Activated CD4-positive, alpha-beta memory T cell treated with anti-CD3 and anti-CD28 coated beads, Interleukin-2, amount 10 ng/mL, durations not matched to agents 7 days and 5 days (primary cell): ENCODE measurements at regions not wholly inside any gene's neighbourhood (a gene's known extent, or its start where the extent isn't known, plus 50 kb on each side); places are given as distances from the start of the nearest gene placed in this dataset.

ENCODE experiments used
- CTCF ChIA-PET: fragments of 350-600 bp; sonication (Branson Sonifier 250); formaldehyde crosslinking; loops from one replicate; lab custom pipeline; 2021; ENCODE audit warnings: antibody characterized with exemption, inconsistent platforms; lab: Charles Lee
- POLR2A ChIA-PET: fragments of 350-600 bp; sonication (Branson Sonifier 250); formaldehyde crosslinking; loops from one replicate; lab custom pipeline; 2021; ENCODE audit warnings: antibody characterized with exemption; lab: Charles Lee
- DNase-seq: peaks from one replicate; pipeline ENCODE4 v3.0.0-alpha.2; 2020
- H3K27ac Mint-ChIP-seq: one replicate; pipeline ENCODE4 v1.8.0; 2021; ENCODE audit warnings: mild to moderate bottlenecking, mixed read lengths
- H3K27me3 Mint-ChIP-seq: one replicate; pipeline ENCODE4 v1.8.0; 2021; ENCODE audit warnings: mixed read lengths
- H3K36me3 Mint-ChIP-seq: one replicate; pipeline ENCODE4 v1.8.0; 2021; ENCODE audit warnings: low read depth, mixed read lengths
- H3K4me1 Mint-ChIP-seq: one replicate; pipeline ENCODE4 v1.8.0; 2021; ENCODE audit warnings: mixed read lengths
- H3K4me3 Mint-ChIP-seq: one replicate; pipeline ENCODE4 v1.8.0; 2021; ENCODE audit warnings: mild to moderate bottlenecking, mixed read lengths
- H3K9me3 Mint-ChIP-seq: one replicate; pipeline ENCODE4 v1.8.0; 2021; ENCODE audit warnings: mixed read lengths

- H3K4me3 Mint-ChIP-seq: no peak overlapping the region
- H3K4me1 Mint-ChIP-seq: no peaks in the 10 kb centered on the region
- no peak for DNase-seq
- POLR2A ChIA-PET: no interaction called here
- CTCF ChIA-PET: no interaction called here
- H3K27ac Mint-ChIP-seq: no peak overlapping the region
- no peaks in the 10 kb centered on the region for H3K36me3 Mint-ChIP-seq
- H3K9me3 Mint-ChIP-seq: peaks cover 13% of the 10 kb centered on the region
- H3K27me3 Mint-ChIP-seq: no peaks in the 10 kb centered on the region
Observed at GRCh38 chr16:35485915-35486314, 2026.5 kb downstream of the TP53TG3F start.

- DNase-seq: no peak
- Mint-ChIP-seq H3K36me3 (no peaks in the 10 kb centered on the region), H3K9me3 (peaks cover 19% of the 10 kb centered on the region), H3K4me3 (no peak overlapping the region), H3K27ac (no peak overlapping the region), H3K27me3 (no peaks in the 10 kb centered on the region), H3K4me1 (no peaks in the 10 kb centered on the region)
- CTCF ChIA-PET: no interaction called here
- POLR2A ChIA-PET: no interaction called here
Observed at GRCh38 chr16:35492225-35492624, 2032.8 kb downstream of the TP53TG3F start.

DNA sequence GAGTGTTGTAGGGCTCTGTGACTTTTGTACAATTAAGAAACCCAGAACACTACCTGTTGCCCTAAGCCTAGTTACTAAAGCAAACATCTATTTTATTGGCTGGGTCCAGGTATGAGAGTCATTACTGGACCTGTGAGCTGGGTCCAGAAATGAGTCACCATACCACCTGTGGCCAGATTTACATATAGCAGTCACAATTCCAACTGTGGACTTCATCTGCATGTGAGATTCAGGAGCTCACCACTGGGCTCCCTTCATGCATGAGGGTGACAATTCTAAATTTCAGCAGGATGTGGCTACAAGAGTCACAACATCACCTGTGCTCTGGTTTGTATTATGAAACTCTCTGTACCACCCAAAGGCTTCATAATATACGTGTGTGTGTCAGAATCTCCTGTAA is 2038.0 kb downstream of the TP53TG3F start:
- Mint-ChIP-seq H3K27me3 (no peaks in the 10 kb centered on the region), H3K4me1 (no peaks in the 10 kb centered on the region), H3K27ac (no peak overlapping the region), H3K9me3 (peaks cover 25% of the 10 kb centered on the region), H3K36me3 (no peaks in the 10 kb centered on the region), H3K4me3 (no peak overlapping the region)
- DNase-seq: no peak
- ChIA-PET POLR2A (no interaction called here), CTCF (no interaction called here)

GRCh38 chr16:35506018-35506897 is 2046.8 kb downstream of the TP53TG3F start:
- H3K36me3 Mint-ChIP-seq: no peaks in the 10 kb centered on the region

GRCh38 chr16:35506898-35507194 is 2047.4 kb downstream of the TP53TG3F start:
- Mint-ChIP-seq H3K9me3 (peaks cover 21% of the 10 kb centered on the region), H3K36me3 (no peaks in the 10 kb centered on the region), H3K4me3 (no peak overlapping the region), H3K27ac (no peak overlapping the region), H3K27me3 (no peaks in the 10 kb centered on the region), H3K4me1 (no peaks in the 10 kb centered on the region)
- CTCF ChIA-PET: no interaction called here
- DNase-seq: no peak
- POLR2A ChIA-PET: no interaction called here

More at GRCh38 chr16:35506018-35506897, 2046.8 kb downstream of the TP53TG3F start:
- H3K4me1 Mint-ChIP-seq: no peaks in the 10 kb centered on the region
- CTCF ChIA-PET: no interaction called here
- no peaks in the 10 kb centered on the region for H3K27me3 Mint-ChIP-seq
- POLR2A ChIA-PET: no interaction called here
- no peak overlapping the region for H3K4me3 Mint-ChIP-seq
- DNase-seq: no peak
- peaks cover 17% of the 10 kb centered on the region for H3K9me3 Mint-ChIP-seq
- no peak overlapping the region for H3K27ac Mint-ChIP-seq

GRCh38 chr16:35510701-35511100 is 2051.3 kb downstream of the TP53TG3F start:
- no peak for DNase-seq
- ChIA-PET POLR2A (no interaction called here), CTCF (no interaction called here)
- Mint-ChIP-seq H3K4me3 (no peak overlapping the region), H3K27me3 (no peaks in the 10 kb centered on the region), H3K36me3 (no peaks in the 10 kb centered on the region), H3K4me1 (no peaks in the 10 kb centered on the region), H3K27ac (no peak overlapping the region), H3K9me3 (peaks cover 17% of the 10 kb centered on the region)

DNA sequence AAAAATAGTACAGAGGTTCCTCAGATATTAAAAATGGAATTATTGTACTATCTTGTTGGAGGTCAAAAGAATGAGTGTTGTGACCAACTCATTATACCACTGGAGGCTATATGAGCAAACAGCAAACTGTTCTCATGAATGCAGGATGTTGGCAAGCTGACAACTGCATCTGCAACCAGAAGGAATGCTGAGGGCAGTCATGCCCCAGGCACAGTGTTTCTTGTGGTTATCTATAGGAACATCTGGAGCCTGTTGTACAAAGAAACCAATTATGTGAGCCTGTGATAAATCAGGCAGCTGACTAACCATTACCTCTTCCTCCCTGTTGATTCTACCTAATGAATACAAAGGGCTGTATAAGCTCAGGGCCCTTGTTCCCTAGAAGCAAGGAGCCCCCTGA is 2057.1 kb downstream of the TP53TG3F start:
- CTCF ChIA-PET: no interaction called here

DNA sequence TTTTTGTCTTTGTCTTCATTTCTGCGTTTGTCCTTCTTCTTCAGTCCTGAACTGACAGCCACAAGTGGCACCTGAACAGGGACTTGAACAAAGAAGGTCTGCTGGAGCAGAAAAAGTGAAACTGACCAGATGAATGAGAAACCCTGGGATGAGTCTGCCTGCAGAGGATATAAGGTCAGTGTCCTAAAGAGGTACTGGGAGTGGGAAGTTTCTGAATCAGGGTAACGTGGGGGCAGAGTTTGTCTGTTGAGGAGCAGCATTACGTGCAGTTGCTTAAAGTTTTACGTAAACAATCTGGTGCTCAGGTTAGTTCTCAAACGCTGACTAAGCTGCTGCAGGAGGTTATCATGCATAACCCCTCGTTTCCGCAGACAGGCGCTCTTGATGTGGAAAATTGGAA is 2057.6 kb downstream of the TP53TG3F start:
- H3K9me3 Mint-ChIP-seq: peaks cover 17% of the 10 kb centered on the region
- no peak for DNase-seq
- no peak overlapping the region for H3K4me3 Mint-ChIP-seq
- no peaks in the 10 kb centered on the region for H3K27me3 Mint-ChIP-seq
- CTCF ChIA-PET: no interaction called here
- H3K36me3 Mint-ChIP-seq: no peaks in the 10 kb centered on the region
- H3K4me1 Mint-ChIP-seq: no peaks in the 10 kb centered on the region
- H3K27ac Mint-ChIP-seq: no peak overlapping the region
- POLR2A ChIA-PET: no interaction called here

More for the DNA sequence above, 2057.1 kb downstream of the TP53TG3F start:
- H3K27me3 Mint-ChIP-seq: no peaks in the 10 kb centered on the region
- no peak for DNase-seq
- no peak overlapping the region for H3K4me3 Mint-ChIP-seq
- H3K9me3 Mint-ChIP-seq: peaks cover 14% of the 10 kb centered on the region
- POLR2A ChIA-PET: no interaction called here
- no peaks in the 10 kb centered on the region for H3K4me1 Mint-ChIP-seq
- H3K27ac Mint-ChIP-seq: no peak overlapping the region
- no peaks in the 10 kb centered on the region for H3K36me3 Mint-ChIP-seq

GRCh38 chr16:35523991-35524390 is 2064.6 kb downstream of the TP53TG3F start:
- ChIA-PET POLR2A (no interaction called here), CTCF (no interaction called here)
- DNase-seq: no peak
- Mint-ChIP-seq H3K36me3 (no peaks in the 10 kb centered on the region), H3K27me3 (no peaks in the 10 kb centered on the region), H3K27ac (no peak overlapping the region), H3K4me3 (no peak overlapping the region), H3K9me3 (peaks cover 20% of the 10 kb centered on the region), H3K4me1 (no peaks in the 10 kb centered on the region)

DNA sequence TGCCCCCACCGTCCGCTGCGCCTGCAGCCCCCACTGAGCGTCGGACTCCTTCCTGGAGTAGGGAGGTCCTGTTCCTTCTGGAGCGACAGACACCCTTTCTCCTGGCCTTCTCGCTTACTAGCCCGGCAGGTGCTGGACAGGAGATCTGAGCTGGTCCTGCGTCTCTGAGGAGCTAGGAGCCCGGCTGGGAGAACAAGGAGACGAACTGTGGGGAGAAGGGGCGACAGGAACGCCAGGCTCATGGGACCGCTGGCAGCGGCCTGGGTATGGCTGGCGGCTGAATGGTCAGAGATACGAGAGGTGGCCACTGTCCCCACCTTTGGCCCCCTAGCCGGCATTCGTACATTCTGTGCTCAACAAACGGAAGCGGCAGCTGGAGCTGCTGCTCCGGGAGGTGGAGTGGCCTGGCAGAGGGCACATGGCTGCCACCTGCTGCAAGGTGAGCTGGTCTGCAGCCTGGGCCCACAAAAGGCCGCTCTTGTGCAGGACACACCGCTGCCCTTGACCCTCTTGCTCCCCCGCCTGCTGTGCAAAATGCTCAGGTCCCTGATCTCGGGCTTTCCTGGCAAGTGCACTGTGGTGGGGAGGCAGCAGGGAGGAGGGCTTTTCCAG is 2066.7 kb downstream of the TP53TG3F start:
- no peak for DNase-seq
- no peak overlapping the region for H3K4me3 Mint-ChIP-seq
- CTCF ChIA-PET: no interaction called here
- H3K4me1 Mint-ChIP-seq: no peaks in the 10 kb centered on the region
- no peaks in the 10 kb centered on the region for H3K27me3 Mint-ChIP-seq
- POLR2A ChIA-PET: no interaction called here
- H3K36me3 Mint-ChIP-seq: no peaks in the 10 kb centered on the region
- peaks cover 20% of the 10 kb centered on the region for H3K9me3 Mint-ChIP-seq
- H3K27ac Mint-ChIP-seq: no peak overlapping the region

- ChIA-PET CTCF (no interaction called here), POLR2A (no interaction called here)
- Mint-ChIP-seq H3K36me3 (no peaks in the 10 kb centered on the region), H3K4me3 (no peak overlapping the region), H3K27ac (no peak overlapping the region), H3K27me3 (no peaks in the 10 kb centered on the region), H3K4me1 (no peaks in the 10 kb centered on the region), H3K9me3 (peaks cover 24% of the 10 kb centered on the region)
- DNase-seq: no peak
Observed at GRCh38 chr16:35532576-35532975, 2073.2 kb downstream of the TP53TG3F start.

DNA sequence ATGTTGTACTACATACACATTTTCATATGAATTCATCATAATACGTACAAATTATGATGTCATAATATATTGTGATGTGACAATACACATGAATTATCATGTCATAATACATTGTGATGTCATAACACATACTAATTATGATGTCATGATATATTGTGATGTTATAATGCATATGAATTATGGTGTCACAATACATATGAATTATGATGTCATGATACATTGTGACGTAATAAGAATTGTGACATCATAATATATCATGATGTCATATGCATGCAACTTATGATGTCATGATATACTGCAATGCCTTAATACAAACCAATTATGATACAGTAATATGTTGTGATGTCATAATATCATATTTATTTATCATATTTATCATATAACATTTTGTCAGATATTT is 2074.3 kb downstream of the TP53TG3F start:
- peaks cover 22% of the 10 kb centered on the region for H3K9me3 Mint-ChIP-seq
- DNase-seq: no peak
- POLR2A ChIA-PET: no interaction called here
- H3K4me1 Mint-ChIP-seq: no peaks in the 10 kb centered on the region
- H3K27ac Mint-ChIP-seq: no peak overlapping the region
- CTCF ChIA-PET: no interaction called here
- no peak overlapping the region for H3K4me3 Mint-ChIP-seq
- H3K36me3 Mint-ChIP-seq: no peaks in the 10 kb centered on the region
- H3K27me3 Mint-ChIP-seq: no peaks in the 10 kb centered on the region

GRCh38 chr16:35543486-35543885 is 2084.1 kb downstream of the TP53TG3F start:
- peaks cover 8% of the 10 kb centered on the region for H3K9me3 Mint-ChIP-seq
- no peaks in the 10 kb centered on the region for H3K36me3 Mint-ChIP-seq
- ChIA-PET CTCF (no interaction called here), POLR2A (no interaction called here)
- H3K4me1 Mint-ChIP-seq: no peaks in the 10 kb centered on the region
- H3K27me3 Mint-ChIP-seq: no peaks in the 10 kb centered on the region
- no peak overlapping the region for H3K4me3 Mint-ChIP-seq
- DNase-seq: no peak
- H3K27ac Mint-ChIP-seq: no peak overlapping the region

DNA sequence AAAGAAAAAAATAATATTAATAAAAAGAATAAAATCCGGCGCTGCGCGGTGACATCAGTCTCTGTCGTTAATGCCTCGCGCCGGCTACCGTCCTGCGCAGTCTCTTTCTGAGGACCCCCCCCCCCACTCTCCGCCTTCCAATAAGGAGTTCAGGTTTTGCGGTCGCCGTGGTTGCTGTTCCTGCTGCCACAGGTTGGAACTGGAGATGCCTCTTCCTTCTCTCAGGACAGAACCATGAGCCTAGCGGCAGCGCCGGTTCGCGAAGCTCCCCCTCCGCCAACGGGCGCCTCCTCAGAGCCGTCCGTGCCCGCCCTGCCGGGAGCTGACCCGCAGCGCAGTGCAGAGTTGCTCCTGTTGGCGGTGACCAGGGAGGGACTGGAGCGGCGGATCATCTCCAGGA is 2093.4 kb downstream of the TP53TG3F start:
- DNase-seq: no peak
- Mint-ChIP-seq H3K4me1 (no peaks in the 10 kb centered on the region), H3K9me3 (peaks cover 12% of the 10 kb centered on the region), H3K4me3 (no peak overlapping the region), H3K27ac (no peak overlapping the region), H3K36me3 (no peaks in the 10 kb centered on the region), H3K27me3 (no peaks in the 10 kb centered on the region)
- ChIA-PET CTCF (no interaction called here), POLR2A (no interaction called here)
